CD4-positive, alpha-beta T cell (primary cell): ENCODE measurements at regions not wholly inside any gene's neighbourhood (a gene's known extent, or its start where the extent isn't known, plus 50 kb on each side); places are given as distances from the start of the nearest gene placed in this dataset.
A peak's percentile ranks its signal among the peaks of the same experiment; 100 is the strongest.

Source experiments
- ATAC-seq: fragments of 200-7000 bp; cut with Tn5 transposase; one replicate; pipeline ENCODE4 v1.10.0; 2022; ENCODE audit warnings: mild to moderate bottlenecking; ENCODE audit not compliant: poor library complexity
- CTCF ChIA-PET: fragments of 350-600 bp; sonication (Branson Sonifier 250); formaldehyde crosslinking; loops from one replicate; lab custom pipeline; 2021; ENCODE audit warnings: antibody characterized with exemption, inconsistent platforms; lab: Charles Lee
- POLR2A ChIA-PET: fragments of 350-600 bp; sonication (Branson Sonifier 250); formaldehyde crosslinking; loops from one replicate; lab custom pipeline; 2021; ENCODE audit warnings: antibody characterized with exemption, inconsistent platforms; lab: Charles Lee
- DNase-seq, 14 experiments: peaks; one replicate each; pipeline ENCODE4 v3.0.0-alpha.2; 2013 to 2020; ENCODE audit warnings: mixed read lengths in 2 of 14
- H3K27ac ChIP-seq, 2 donors: one replicate each; pipeline versions ENCODE4 v1.5.1 to v1.7.0; 2013; ENCODE audit warnings: low read length in 2 of 2, low read depth in 1 of 2, mild to moderate bottlenecking in 1 of 2
- H3K27me3 ChIP-seq, 2 experiments: 1 replicate in 1 of 2; 2 replicates in 1 of 2; pipeline versions ENCODE4 v1.6.1 to v1.7.0; 2013; ENCODE audit warnings: low read length in 2 of 2, control low read depth in 1 of 2, mild to moderate bottlenecking in 1 of 2, moderate library complexity in 1 of 2; ENCODE audit not compliant: insufficient read depth in 2 of 2, control insufficient read depth in 1 of 2
- H3K36me3 ChIP-seq: one replicate; pipeline ENCODE4 v1.6.1; 2013; ENCODE audit warnings: low read length, control low read depth; ENCODE audit not compliant: insufficient read depth
- H3K4me1 ChIP-seq: one replicate; pipeline ENCODE4 v1.6.1; 2013; ENCODE audit warnings: low read length, control low read depth; ENCODE audit not compliant: insufficient read depth
- H3K4me3 ChIP-seq: one replicate; pipeline ENCODE4 v1.5.1; 2013; ENCODE audit warnings: mild to moderate bottlenecking, low read length, moderate library complexity
- H3K9me3 ChIP-seq, 2 experiments: 1 replicate in 1 of 2; 2 replicates in 1 of 2; pipeline versions ENCODE4 v1.6.1 to v1.7.0; 2013; ENCODE audit warnings: low read length in 2 of 2, mild to moderate bottlenecking in 2 of 2, control low read depth in 1 of 2, moderate library complexity in 1 of 2; ENCODE audit not compliant: control insufficient read depth in 1 of 2, insufficient read depth in 1 of 2
- H3K27ac Mint-ChIP-seq: one replicate; pipeline ENCODE4 v1.8.0; 2020; ENCODE audit warnings: mixed read lengths
- H3K27me3 Mint-ChIP-seq: one replicate; pipeline ENCODE4 v1.8.0; 2021; ENCODE audit warnings: mixed read lengths
- H3K36me3 Mint-ChIP-seq: one replicate; pipeline ENCODE4 v1.8.0; 2021; ENCODE audit warnings: low read depth, mixed read lengths
- H3K4me1 Mint-ChIP-seq: one replicate; pipeline ENCODE4 v1.8.0; 2021; ENCODE audit warnings: low read depth, mixed read lengths
- H3K4me3 Mint-ChIP-seq: one replicate; pipeline ENCODE4 v1.8.0; 2020; ENCODE audit warnings: mild to moderate bottlenecking, mixed read lengths
- H3K9me3 Mint-ChIP-seq: one replicate; pipeline ENCODE4 v1.8.0; 2020; ENCODE audit warnings: mixed read lengths
- CTCF ChIP-seq: fragments of 200-600 bp; IDR thresholded peaks from one replicate; pipeline ENCODE4 v1.8.0; 2022; ENCODE audit warnings: antibody characterized with exemption, mild to moderate bottlenecking
- intact Hi-C, 2 experiments: fragments of 100-400 bp; cut with DNase I in 1 of 2; cut with micrococcal nuclease in 1 of 2; formaldehyde crosslinking; loops; one replicate each; pipeline versions ENCODE4 v1.15.1 to v1.9.0; 2023 to 2025; cut with DNase I, micrococcal nuclease

- Histone ChIP-seq H3K4me1 (peaks cover 29% of the 10 kb centered on the region), H3K27ac (no peak overlapping the region), H3K27me3 (peaks cover 40 to 64% of the 10 kb centered on the region in 2 experiments), H3K36me3 (no peaks in the 10 kb centered on the region), H3K4me3 (no peak overlapping the region), H3K9me3 (peaks cover 0 to 17% of the 10 kb centered on the region in 2 experiments)
- ATAC-seq: no peak
- Mint-ChIP-seq H3K36me3 (no peaks in the 10 kb centered on the region), H3K4me1 (peaks cover 28% of the 10 kb centered on the region), H3K9me3 (no peaks in the 10 kb centered on the region), H3K27ac (no peak overlapping the region), H3K4me3 (peak overlapping the region; percentile 75), H3K27me3 (peaks cover 73% of the 10 kb centered on the region)
- DNase-seq: no peak
- CTCF ChIA-PET: interaction anchor here (1.7 kb wide), 1 partner anchor 61 kb away, joined by 3 read pairs; no protein-coding TSS in a partner anchor
- TF ChIP-seq CTCF: no peak
- intact Hi-C loops: no loop called here
- POLR2A ChIA-PET: no interaction called here
Measured at GRCh38 chr12:111031916-111032590, 111.7 kb upstream of the MYL2 start.

- no peaks in the 10 kb centered on the region for H3K9me3 Mint-ChIP-seq
- H3K27me3 Mint-ChIP-seq: peaks cover 71% of the 10 kb centered on the region
- no peak overlapping the region for H3K4me3 ChIP-seq
- no peak for TF ChIP-seq CTCF
- peaks cover 0 to 13% of the 10 kb centered on the region in 2 experiments for H3K9me3 ChIP-seq
- DNase-seq (no peak), ATAC-seq (no peak)
- ChIA-PET CTCF (no interaction called here), POLR2A (no interaction called here)
- H3K4me3 Mint-ChIP-seq: no peak overlapping the region
- no peaks in the 10 kb centered on the region for H3K36me3 Mint-ChIP-seq
- peaks cover 28 to 52% of the 10 kb centered on the region in 2 experiments for H3K27me3 ChIP-seq
- no peak overlapping the region for H3K27ac ChIP-seq
- no peaks in the 10 kb centered on the region for H3K36me3 ChIP-seq
- no peak overlapping the region for H3K27ac Mint-ChIP-seq
- intact Hi-C loops: no loop called here
- peaks cover 15% of the 10 kb centered on the region for H3K4me1 Mint-ChIP-seq
- H3K4me1 ChIP-seq: peaks cover 20% of the 10 kb centered on the region
Measured at GRCh38 chr12:111030800-111031199, 110.4 kb upstream of the MYL2 start.

GRCh38 chr12:111029732-111030131 lies 109.4 kb upstream of the MYL2 start:
- Histone ChIP-seq H3K4me3 (no peak overlapping the region), H3K9me3 (peaks cover 0 to 7% of the 10 kb centered on the region in 2 experiments), H3K36me3 (no peaks in the 10 kb centered on the region), H3K4me1 (peaks cover 9% of the 10 kb centered on the region), H3K27me3 (peaks cover 18 to 41% of the 10 kb centered on the region in 2 experiments), H3K27ac (no peak overlapping the region)
- H3K4me3 Mint-ChIP-seq: no peak overlapping the region
- ChIA-PET CTCF (no interaction called here), POLR2A (no interaction called here)
- no peaks in the 10 kb centered on the region for H3K36me3 Mint-ChIP-seq
- DNase-seq: no peak
- no peaks in the 10 kb centered on the region for H3K9me3 Mint-ChIP-seq
- intact Hi-C loops: no loop called here
- peaks cover 64% of the 10 kb centered on the region for H3K27me3 Mint-ChIP-seq
- ATAC-seq: no peak
- TF ChIP-seq CTCF: no peak
- no peak overlapping the region for H3K27ac Mint-ChIP-seq
- peaks cover 5% of the 10 kb centered on the region for H3K4me1 Mint-ChIP-seq
